Skin of body (tissue), 1 donor: ENCODE measurements at regions not wholly inside any gene's neighbourhood (a gene's known extent, or its start where the extent isn't known, plus 50 kb on each side); places are given as distances from the start of the nearest gene placed in this dataset.
"Not testable (repeated sequence)": the region's sequence is repeated elsewhere in the genome, so short reads cannot be mapped to it uniquely, and the experiment has no call there.

Experiments used
- DNase-seq: peaks from one replicate; lab custom pipeline; 2025; lab: John Stamatoyannopoulos, UW

DNA sequence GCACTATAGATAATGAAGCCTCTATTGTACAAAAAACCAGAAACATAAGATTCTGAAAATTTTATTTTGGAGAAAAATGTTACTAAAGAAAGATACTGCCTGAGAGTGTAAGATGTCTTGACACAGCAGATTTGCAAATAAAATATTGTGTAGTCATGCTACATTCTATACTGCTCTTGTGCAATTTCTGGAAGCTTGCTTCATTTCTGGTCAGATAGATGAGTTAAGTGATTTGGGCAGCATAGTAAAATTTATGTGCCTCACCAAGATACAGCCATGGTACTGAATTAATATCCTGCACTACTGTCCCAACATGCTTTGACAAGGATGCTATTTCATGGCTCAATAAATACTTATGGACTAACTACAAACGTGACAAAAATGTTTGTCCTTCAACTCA lies 55.1 kb upstream of the STARD13 start:
- no peak for DNase-seq

DNA sequence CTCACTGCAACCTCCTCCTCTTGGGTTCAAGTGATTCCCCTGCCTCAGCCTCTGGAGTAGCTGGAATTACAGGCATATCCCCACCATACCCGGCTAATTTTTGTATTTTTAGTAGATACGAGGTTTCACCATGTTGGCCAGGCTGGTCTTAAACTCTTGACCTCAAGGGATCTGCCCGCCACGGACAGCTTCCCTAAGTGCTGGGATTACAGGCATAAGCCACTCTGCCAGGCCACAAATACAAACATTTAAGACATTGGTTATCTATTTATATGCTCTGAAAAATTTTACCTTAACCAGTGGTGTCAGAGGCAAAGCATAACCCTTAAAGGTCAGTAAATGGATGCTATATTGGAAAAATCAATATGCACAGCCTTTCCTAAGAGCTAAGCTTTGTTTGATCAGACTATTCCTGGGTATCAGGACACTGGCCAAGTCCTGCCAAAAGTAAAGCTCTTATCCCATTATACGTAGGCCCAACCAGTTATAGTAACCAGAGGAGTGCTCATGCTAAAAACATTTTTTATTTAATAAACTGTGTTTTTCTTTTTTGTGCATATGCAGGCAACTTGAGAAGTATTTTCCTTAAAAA lies 56.4 kb upstream of the STARD13 start:
- no peak for DNase-seq

DNA sequence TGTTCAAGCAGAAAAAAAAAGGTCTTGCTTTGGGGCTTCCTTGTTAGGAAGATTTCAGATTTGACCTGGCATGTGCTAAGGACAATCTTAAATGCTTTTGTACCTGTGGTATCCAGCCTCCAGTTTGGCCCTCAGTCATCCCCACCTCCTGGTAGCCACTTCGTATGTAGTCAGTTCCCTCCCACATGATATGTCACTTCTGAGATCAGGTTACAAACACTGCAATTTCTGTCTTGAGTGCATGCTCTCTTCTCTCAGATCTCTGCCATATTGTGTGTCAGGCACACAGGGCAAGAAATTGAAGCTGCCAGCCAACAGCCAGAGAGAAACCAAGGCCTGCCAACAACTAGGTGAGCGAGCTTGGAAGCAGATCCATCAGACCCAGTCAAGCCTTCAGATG lies 60.3 kb upstream of the STARD13 start:
- DNase-seq: no peak

DNA sequence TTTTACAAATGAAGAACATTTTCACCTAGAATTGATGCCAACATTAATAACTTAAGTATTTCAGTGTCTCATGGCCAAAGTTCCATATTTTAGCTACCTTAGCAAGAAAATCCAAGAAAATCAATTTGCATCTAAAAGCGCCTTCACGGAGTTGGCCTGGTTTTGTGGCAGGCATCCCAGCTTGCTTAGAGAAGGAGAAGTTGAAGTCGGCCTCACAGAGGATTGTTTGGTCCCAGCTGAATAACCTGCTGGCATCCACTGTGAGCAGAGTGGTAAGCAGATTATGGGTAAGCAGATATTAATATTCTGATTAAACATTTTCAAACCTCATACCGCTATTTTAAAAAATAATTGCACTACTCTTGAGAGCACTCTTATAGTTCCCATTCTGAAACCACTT lies 62.3 kb upstream of the STARD13 start:
- no peak for DNase-seq

DNA sequence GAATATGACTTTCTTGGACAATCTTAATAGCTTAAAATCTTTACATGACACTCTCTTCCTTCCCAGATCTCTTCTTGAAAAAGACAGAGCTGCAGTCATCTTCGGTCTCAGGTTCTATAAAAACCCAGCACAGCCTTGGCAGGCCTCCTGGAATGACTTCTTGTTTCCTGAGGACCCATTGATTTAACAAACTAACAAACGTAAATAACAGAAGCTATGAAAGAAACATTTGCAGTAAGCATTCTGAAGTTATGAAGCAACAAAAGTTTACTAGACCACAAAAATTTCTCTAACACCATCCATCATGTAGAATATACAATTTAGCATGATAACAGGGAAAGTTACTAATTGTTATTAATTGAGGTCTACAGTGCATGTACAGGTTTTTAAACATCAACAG lies 62.8 kb upstream of the STARD13 start:
- DNase-seq: no peak

DNA sequence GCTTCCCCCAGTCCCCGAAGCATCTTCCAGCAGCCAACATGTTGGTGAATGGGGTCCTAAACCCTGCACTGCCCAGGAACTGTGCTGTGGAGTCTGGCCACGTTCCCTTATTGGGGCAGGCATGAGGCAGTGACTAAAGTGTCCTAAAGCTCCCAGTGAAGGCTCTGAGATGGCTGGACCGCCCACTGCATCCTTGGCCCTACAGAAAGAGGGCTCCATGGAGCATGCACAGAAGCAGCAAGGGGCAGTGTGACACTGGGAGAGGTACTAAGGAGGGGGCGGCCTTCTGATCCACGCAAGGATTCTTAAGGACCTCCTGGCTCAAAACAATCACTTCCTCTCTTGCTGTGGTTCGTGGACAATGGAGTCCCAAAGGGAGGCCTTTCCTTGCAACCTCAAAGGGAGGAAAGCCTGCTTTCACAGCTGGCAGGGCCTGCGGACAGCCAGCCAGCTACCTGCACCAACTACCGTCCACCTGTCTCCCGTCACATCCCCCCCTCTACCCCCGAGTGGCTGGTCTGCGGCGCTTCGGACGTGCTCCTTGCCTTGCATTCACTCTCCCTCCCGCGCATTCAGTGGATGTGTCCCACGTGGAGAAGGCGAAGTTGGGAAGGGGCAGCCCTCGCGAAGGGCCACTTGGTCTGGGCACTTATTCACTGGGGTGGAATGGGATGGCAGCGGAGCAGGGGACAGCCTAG lies 63.9 kb upstream of the STARD13 start:
- no peak for DNase-seq

DNA sequence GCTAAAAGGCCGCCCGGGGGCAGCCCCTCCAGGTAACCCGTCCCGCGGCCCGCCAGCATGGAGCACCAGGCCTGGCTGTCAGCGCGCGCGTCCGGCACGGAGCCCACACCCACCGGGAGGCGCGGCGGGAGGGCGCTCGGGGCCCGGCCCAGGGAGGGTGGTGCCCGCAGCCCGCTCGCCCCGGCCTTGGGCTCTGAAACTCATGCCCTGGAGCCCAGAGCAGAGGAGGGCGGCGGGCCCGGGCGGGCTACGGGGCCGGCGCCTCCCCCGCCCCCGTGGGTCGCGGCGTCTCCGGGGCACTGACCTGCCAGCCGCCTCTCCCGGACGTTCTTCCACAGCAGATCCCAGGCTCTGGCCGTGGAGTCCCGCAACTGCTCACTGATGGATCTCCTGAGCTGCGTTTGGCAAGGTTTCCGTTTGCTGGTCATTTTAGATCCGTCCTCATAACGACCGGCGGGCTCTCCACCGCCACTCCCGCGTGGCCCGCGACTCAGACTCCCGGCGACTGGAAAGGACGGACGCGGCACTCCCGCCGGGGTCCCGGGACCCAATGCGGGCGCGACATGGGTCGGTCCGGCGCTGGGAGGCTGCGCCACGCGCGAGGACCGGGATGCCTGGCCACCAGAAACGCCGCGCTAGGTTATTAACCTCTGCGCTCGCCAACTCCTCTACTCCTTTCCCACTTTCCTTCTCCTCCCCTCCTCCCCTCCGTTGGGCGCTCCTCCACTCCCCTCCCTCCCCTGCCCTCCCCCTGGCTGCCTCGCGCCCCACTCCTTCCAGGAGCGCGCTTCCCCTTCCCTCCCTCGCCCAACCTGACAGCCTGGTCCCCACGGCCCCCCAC lies 64.7 kb upstream of the STARD13 start:
- DNase-seq: no peak

DNA sequence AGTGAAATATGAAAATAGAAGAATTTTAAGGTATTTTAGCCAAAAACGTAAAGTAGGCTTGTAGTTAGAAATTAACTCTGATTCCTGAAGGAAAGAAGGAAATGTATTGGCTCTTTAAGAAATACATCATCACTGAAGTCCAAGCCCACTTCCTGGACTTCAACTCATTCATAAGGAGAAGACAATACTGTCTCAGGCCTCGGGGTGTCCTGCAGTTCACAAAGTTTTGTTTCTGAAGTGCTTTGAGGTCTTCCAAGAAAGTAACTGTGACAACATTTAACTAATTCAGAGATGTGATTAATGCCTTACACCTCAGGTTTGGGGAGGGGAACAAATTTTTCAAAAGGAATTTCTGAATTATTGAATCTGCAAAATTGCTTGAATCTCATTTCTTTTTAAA lies 65.8 kb upstream of the STARD13 start:
- DNase-seq: peak; percentile 7

DNA sequence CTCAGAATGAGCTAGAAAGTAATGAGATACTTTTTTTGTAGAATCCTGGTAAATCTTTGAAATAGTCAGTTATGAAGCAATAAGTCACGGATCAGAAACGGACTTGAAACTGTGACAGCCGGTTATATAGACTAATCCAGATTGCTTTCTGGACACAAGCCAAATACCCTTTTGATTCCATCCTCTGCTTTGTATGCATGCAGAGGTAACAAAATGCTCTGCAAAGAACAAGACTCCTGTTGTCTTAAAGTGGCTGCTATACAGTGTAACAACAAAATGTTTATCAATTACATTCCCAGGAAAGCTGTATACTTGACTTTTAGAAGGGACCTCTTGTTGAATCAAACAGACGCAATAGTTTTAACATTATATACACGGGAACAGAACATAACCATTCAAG lies 66.5 kb upstream of the STARD13 start:
- DNase-seq: no peak

DNA sequence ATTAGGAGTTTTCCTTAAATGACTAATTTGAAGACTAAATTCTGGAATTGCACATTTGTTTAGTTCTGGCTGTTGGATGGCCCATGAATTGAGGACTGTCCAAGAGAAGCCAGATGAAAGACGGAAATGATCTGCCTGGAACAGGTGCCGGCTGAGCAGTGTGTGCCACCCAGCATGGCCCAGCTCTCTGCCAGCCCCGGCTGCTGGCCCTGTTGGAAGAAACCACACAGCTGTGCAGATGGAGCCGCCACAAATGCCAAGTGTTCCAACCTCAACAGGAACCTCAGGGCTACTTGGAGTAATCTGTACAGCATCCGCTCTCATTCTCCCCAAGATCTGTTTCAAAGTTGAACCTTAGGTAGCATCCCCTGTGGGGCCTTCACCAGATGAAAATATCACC lies 67.0 kb upstream of the STARD13 start:
- no peak for DNase-seq

DNA sequence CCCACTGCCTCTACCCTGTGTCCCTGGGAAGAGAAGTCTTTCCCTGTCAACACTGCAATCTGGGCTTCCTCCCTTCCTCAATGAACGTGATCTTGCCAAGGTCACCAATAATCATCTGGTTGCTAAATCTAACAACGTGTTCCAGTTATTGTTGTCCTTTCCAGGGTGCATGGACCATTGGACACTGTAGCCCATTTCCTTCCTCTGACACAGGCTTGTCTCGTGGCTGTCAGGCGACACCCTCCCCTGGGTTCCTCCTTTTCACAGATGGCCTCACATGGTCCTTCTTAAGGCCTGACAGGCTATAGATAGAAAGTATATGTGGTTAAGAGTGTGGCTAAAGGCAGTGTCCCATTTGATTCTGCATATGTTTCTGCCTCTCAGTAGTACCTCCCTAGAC lies 67.7 kb upstream of the STARD13 start:
- no peak for DNase-seq

DNA sequence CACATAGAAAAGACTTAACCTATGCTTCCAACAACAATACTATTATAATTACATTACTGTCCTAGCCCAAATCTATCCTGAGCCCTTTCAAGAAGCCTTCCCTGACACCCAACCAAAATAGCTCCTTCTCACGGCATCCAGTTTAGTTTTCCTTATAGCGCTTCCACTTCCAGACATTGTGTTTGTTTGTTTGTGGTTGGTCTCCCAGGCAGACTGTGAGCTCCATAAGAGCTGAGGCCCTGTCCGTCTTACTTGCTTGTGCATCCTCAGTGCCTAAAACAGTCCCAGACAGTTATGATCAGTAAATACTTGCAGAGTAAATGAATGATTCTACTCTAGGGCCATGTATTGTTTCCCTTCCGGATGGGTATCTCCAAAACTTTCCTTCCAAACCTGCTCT lies 68.1 kb upstream of the STARD13 start:
- no peak for DNase-seq

DNA sequence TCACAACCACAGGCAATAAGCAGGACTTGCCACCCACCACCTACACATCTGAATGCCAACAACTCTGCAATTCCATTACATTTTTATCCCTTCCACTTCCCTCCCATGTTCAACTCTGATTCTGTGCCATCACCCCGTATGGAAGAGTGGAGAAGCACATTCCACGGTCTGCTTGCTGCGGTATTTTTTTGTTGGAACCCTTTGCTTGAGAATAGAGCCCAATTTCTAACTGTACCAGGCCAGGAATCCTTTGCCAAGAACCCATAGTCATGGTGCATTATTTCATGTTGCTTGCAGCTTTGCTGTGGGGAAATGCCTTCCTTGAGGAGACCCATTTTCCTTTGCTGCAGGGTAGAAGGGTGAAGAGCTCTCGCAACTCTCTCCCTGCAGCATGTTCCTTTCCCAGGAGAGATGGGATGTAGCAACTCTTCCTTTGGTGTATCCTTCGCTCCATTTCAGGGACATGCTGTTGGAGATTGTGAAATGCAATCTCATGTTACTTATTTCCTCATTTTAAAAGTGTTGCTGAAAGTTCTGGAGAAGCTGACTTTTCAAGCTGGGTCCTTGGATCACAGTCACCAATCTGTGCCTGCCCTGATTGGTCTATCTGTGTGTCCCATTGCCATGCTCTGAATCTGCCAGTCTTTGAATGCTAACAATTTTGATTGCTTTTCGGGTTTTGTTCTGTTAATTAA lies 69.8 kb upstream of the STARD13 start:
- DNase-seq: no peak

DNA sequence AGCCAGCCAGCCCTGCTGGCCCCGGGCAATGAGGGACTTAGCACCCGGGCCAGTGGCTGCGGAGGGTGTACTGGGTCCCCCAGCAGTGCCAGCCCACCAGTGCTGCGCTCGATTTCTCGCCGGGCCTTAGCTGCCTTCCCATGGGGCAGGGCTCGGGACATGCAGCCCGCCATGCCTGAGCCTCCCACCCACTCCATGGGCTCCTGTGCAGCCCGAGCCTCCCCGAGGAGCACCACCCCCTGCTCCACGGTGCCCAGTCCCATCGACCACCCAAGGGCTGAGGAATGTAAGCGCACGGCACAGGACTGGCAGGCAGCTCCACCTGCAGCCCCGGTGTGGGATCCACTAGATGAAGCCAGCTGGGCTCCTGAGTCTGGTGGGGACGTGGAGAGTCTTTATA lies 72.5 kb upstream of the STARD13 start:
- DNase-seq: not testable (repeated sequence)

DNA sequence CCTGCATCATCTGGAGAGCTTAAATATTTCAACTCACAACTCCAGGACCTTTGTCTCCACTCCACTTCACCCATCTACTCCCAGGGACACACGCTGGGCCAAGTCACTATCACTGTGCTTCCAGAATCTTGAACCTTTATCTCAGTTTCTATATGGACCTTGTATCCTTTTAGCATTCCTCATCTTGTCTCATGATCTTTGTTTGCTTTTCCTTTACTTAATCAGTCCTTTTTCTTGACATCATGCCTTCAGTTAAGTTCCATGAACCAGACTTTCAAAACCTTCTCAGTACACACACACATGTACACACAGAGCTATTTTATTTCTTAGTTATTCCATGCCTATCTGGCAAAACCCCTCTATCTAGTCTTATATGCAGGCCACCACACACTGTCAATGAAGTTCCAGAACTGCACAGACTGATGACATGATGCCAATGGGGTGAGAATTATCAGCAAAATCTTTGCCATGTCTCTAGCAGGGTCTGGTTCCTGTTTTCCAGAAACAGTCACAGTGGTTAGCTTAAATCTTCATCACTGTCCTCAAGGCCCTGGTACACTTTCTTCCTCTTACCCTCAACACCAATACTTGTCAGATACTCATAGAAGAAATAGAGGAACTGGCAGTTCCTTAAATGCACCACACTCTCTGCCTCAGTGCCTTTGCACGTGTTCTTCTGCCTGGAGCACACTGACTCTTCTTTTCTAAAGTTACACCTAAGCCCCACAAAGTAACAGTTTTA lies 77.6 kb upstream of the STARD13 start:
- DNase-seq: no peak

DNA sequence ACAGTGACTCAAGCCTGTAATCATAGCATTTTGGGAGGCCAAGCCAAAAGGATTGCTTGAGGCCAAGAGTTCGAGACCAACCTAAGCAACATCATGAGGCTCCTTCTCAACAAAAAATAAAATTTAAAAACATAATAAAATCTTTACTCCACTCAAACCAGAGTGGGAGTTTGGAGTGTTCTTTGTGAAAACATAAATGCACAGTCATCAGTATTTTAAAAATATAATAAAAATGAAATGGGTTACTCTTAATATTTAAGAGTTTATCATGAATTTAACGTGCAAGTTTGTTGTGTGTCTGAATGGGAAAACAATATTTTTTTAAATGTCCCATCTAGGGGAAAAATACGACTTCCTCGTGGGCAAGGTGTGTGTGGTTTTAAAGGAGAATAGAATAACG lies 78.6 kb upstream of the STARD13 start:
- no peak for DNase-seq

DNA sequence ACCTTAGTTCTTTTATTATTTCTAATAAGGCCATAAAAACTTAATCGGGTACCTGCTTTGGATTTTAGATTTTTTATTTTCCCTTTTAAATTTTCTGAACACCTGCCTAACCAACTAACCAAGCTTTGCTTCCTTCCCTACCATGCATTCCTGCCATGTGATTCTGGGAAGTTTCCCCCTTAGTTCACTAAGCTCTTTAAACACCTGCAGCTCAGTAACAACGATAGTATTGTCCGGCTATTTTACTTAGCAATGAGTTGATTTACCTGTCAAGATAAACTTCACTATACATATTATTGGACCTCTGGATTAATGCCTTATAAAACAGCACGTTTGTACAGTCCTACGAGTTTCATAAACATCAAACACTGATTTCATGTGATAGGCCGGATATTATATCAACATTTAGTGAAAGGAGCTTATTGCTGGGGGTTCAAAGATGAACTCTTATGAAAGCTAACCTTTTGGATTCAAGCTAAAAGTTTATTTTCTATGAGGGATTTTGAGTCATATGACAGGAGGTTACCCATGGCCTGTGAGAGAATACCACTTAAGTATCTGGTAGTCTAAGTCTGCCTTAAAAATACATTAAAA lies 81.0 kb upstream of the STARD13 start:
- DNase-seq: no peak

DNA sequence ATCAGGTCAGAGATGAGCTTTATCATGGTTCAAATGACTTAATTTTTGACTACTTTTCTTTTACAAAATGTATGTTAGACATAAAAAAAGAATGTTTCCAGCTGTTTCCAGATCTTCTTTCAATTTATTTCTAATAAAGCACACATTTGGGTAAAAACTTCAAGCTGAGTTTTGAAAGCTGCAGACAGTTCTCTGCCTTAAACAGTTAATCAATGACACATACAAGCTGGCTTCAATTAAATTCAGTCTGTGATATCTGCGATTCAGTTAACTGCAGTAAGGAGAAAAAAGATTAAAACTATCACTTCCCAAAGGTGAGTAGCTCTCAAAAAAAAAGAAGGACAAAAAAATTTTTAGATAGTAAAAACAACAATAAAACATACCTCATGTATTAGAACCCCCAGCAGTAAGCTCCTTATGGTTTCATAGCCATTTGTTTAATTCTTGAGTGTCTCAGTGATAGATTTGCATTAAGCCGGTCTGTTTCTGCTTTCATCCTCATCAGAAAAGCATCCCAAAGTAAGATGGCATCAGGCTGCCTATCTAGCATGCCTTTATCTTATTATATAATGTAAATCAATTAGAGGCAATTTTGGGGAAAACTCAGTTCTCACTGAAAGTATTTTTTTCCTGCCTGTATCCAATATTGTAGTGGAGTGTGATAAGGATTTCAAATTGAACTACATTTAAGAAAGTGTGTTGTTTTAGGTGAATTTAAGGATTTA lies 81.8 kb upstream of the STARD13 start:
- DNase-seq: peak; percentile 35

DNA sequence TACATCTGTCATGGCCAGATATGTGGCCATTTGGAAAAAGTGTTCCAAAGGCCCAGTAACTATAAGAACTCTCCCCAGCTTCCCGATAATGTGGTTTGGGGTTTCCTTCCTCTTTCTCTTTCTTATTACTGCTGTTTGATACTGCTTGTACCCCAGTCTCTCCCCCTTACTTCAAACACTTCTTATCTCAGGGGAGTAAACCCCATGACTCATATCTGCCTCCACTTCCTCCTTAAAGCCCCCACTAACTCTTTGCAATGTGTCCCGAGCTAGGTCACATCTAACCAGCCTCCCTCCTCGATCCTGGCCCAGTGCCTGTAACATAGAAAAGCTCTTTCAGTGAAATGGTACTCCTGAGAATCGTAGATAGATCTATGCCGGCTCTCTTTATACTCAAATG lies 82.4 kb upstream of the STARD13 start:
- DNase-seq: no peak

DNA sequence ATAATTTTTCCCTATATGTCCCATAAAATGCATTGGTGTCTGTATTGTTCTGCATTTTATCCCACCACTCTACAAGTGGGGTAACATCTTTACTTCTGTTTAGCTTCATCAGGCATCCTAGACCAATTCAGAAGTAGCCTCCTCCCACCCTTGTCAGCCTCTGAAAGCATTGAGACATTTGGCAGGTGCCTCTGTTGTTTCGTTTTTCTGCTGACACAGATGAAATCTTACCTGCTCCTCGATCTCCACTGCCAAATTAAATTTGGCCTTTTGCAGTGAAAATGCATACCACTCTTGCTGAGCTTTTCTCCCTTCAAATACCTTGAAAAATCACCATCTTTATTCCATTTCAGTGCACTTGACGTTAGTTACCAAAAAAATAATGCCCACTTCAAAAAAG lies 83.5 kb upstream of the STARD13 start:
- DNase-seq: no peak
